Stimulated activated CD8-positive, alpha-beta memory T cell treated with anti-CD3 and anti-CD28 coated beads, Interleukin-4, amount 100 ng/mL, for 1 hour (primary cell): ENCODE measurements at regions not wholly inside any gene's neighbourhood (a gene's known extent, or its start where the extent isn't known, plus 50 kb on each side); places are given as distances from the start of the nearest gene placed in this dataset.

Experiments
- DNase-seq, 2 donors: peaks; one replicate each; pipeline ENCODE4 v3.0.0-alpha.2; 2020; ENCODE audit warnings: low read depth in 2 of 2, low spot score in 1 of 2

DNA sequence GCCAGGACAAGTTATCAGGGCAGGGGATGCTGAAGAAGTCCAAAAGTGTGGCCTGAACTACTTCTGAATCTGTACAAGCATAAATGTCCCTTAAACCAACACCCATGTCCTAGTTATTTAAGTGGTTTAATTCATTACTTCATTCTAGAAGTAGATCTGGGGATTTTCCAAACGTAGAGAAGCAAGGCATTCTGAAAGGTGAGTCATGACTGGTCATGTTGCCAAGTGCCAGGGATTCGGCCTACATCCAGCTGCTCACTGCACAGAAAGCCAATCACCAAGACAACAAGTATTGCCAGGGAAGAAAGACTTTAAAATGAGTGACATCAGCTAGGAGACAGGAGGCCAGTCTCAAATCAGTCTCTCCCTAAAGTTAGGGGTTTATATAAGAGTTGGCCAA is 396.6 kb downstream of the GABRB3 start:
- DNase-seq, result no peak

DNA sequence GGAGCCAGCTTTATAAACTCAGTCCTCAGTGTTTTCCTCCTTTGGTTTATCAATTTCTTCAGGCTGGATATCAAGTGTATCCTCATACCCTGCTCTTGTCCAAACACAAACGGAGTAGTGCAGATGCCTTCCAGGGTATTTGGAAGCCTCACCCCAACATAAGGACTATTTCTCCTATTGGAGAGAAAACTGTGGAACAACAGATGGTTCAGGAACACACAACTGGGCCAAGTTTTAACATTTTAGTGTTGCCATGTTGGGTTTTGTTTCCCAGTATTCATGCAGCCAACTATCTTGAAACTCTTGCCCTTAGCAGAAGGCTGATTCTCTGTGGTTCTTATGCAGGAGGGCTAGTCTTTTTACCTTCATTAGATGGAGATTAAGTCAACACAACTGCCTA is 398.1 kb downstream of the GABRB3 start:
- DNase-seq, result no peak

GRCh38 chr15:26372706-26373105 is 400.2 kb downstream of the GABRB3 start:
- DNase-seq, result no peak

DNA sequence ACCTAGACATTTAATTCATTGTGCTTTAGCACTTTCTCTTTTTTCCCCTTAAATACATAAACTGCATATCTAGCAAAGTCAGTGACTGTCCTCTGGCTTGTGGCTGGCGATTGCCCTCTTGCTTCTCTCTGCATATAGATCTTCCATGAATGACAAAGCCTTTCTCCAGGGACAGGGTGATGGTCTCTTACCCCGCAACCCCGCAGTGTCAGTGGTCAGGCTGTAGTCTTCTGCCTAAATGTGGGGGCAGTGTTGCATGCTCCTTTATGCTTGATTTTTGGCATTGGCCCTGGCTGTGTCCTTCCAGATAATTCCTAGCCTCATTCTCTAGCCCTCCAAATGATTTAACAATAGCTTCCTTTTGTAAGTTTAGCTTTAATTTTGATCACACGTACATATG is 407.8 kb downstream of the GABRB3 start:
- DNase-seq, result no peak

DNA sequence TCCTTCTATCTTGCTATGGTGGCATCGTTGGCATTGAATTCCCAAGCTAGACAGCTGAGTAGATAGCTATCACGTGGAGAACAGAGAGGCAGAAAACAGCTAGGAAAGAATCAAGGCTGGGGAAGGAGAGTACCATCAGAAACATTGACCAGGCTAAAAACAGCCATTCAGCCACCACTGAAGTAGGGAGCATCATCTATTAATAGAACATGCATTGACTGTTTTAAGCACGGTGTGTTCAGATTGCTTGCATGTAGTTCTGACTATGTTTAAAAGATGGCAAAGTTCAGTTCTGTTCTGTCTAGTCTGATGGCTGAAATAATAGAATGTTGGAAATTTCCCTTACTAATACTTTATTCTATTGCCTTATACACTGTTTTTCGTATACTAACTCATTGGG is 413.0 kb downstream of the GABRB3 start:
- no peak for DNase-seq

DNA sequence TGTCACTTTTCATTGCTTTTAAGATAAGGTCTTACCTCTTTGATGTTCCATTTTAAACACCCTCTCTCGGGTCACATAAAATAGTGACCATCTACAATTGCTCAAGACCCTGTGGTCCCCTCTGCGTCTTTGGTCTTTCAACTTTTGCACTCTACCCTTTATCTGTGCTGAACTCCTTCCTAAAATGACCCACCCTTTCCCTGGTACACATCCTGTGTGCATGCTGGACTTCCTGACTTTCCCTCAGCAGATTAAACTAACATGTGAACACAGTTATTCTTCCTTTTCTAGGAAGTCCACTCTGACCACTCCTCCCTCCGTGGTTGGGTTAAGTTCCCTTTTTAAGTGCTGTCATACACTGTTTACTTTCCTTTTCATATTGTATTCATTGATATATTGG is 414.2 kb downstream of the GABRB3 start:
- no peak for DNase-seq

GRCh38 chr15:26357653-26358052 is 415.2 kb downstream of the GABRB3 start:
- no peak for DNase-seq

- no peak for DNase-seq
Measured at GRCh38 chr15:26355472-26356074, 417.3 kb downstream of the GABRB3 start.

DNA sequence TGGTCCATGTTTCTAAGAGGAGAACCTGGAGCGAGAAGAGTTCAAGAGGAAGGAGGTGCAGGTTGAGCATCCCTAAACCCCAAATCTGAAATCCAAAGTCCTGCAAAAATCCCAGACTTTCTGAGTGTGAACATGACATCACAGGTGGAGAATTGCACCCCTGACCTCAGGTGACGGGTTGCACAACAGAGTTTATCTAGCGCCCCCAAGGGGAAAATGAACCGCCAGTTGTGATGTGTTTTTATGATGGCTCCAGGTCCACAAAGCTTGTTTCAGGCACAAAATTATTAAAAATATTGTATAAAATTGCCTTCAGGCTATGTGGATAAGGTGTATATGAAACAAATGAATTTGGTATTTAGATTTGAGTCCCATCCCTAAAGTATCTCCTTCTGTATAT is 420.0 kb downstream of the GABRB3 start:
- no peak for DNase-seq

DNA sequence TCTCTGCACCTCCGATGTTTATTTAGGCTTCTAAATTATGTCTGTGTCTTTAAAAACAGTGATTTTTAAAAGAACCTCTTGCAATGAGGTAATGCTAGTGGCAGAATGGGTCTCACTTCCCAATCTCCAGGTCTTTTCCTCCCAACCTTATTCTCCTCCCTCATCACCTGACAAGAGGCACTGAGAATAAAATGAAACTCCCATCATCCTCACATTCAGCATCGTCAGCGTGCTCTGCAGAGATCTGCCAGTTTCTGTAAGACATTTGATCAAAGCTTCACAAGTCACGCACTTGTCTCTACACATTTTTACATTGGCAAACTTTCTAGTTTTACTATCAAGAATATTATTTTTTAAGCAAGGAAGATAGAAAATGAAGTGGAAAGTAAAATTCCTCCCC is 420.5 kb downstream of the GABRB3 start:
- DNase-seq, result no peak

DNA sequence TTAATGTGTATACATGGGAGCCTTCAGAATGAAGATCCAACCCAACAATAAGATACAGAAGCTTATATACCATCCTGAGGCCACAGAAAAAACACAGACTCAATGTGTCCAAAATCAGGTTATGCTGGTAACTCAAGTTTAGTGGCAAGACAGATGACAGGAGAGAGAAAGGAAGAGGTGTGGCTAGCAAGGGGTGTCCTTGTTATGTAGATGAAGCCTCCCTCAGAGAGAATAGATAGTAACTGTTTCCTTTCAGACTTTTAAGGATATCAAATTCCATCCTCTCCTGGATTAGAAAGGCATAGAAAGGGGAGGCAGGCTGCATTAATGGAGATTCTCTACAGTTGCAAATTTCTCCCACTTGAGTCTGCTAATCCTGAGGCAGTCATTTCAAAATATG is 447.4 kb downstream of the GABRB3 start:
- no peak for DNase-seq

GRCh38 chr15:26323566-26323965 is 449.3 kb downstream of the GABRB3 start:
- DNase-seq, result no peak

DNA sequence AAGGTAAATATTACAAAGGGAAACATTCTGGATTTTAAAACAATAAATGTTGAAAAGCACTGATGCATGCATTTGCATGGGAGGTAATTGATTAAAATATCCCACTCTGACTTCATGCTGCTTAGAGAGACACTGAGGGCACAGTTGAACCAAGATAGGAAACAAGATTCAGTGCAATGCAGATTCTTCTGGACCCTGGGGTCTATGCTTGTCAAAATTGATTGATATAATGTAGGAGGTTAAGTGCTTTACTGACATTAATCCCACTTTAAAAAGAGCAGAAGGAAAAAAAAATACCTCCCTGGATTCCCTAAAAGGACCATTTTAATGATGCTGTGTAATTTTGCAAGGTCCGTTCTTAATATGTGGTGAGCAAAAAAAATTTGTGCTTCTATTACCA is 454.2 kb downstream of the GABRB3 start:
- no peak for DNase-seq

- no peak for DNase-seq
Measured at GRCh38 chr15:26314577-26314976, 451.4 kb upstream of the ATP10A start.

DNA sequence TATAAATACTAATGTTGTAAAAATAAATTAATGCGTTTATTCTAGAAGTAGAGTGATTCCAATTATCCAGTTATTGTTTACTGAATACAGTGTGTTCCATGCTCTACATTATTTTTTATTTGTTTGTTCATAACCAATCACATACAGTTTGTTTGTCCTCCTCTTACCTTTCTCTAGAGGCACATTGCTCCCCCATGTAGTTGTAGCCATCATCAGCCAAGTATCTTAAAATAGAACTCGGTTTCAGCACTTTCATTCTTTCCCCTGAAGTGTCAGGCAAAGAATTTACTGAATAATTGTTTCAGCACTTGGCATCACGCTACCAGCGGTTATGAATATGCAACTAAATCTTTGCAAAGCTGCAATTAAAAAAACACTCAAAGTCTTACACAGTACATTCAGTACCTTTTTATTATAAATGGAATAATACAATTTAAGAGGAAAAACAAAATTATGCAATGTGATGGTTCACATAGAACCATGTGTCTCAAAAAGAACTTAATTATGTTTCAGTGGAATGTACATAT is 448.6 kb upstream of the ATP10A start:
- DNase-seq, result no peak

- DNase-seq, result no peak
Measured at GRCh38 chr15:26298659-26299170, 435.6 kb upstream of the ATP10A start.

DNA sequence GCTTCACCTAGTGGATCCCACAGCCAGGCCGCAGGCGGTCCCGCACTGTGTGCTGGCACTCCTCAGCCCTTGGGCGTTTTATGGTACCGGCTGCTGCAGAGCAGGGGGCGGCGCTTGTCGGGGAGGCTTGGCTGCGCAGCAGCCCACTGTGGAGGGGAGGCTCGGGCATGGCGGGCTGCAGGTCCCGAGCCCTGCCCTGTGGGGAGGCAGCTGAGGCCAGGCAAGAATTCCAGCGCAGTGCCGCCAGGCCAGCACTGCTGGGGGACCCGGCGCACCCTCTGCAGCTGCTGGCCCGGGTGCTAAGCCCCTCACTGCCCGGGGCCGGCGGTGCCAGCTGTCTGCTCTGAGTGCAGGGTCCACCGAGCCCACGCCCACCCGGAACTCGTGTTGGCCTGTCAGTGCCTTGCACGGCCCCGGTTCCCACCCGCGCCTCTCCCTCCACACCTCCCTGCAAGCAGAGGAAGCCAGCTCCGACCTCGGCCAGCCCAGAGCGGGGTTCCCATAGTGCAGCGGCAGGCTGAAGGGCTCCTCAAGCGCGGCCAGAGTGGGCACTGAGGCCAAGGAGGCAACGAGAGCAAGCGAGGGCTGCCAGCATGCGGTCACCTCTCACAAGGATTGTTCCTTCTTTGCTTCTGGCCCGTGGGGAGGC is 435.0 kb upstream of the ATP10A start:
- DNase-seq, result no peak

- DNase-seq, result no peak
Measured at GRCh38 chr15:26295336-26296085, 432.4 kb upstream of the ATP10A start.

DNA sequence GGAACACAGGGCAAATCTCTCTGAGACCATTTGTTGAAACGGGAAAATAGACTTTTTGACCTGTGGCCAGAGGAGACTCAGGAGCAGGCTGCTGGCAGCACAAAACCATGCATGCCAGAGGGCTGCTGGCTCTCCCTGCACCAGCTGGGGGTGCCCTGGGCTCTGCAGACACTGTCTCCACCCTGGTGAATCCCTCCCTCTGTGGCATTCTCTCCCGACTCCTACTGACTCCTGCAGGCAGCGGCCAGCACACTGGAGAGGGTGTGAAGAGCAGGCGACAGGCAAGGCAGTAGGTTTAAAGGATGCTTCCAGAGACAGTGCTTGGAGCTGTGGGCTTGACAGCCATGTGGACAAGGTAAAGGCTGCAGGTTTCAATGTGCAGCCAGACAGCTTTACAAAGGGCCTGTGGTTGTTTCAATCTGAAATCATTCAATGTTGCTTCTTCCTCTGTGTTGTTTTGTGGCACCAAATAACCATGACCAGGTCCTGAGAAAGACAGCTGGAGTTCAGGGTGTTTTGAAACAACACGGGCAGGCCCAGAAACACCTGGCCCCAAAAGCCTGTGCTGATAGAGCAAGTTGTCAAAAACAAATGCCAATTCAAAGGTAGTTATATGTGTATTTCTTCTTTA is 431.0 kb upstream of the ATP10A start:
- DNase-seq, result no peak

GRCh38 chr15:26287381-26287780 is 424.3 kb upstream of the ATP10A start:
- DNase-seq, result no peak

DNA sequence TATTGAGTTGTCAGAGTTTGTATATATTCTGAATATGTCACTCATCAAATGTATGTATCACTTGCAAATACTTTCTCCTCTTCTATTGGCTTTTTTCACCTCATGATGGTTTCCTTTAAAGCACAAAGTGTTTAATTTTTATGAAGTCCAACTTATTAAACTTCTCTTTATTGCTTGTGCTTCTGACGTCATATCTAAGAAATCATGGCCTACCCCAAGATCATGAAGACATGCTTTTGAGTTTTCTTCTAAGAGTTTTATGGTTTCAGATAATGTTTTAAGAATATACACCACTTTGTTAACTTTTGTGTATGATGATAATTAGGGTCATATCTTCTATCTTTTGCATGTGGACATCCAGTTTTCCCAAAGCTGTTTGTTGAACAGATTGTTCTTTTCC is 417.2 kb upstream of the ATP10A start:
- no peak for DNase-seq

DNA sequence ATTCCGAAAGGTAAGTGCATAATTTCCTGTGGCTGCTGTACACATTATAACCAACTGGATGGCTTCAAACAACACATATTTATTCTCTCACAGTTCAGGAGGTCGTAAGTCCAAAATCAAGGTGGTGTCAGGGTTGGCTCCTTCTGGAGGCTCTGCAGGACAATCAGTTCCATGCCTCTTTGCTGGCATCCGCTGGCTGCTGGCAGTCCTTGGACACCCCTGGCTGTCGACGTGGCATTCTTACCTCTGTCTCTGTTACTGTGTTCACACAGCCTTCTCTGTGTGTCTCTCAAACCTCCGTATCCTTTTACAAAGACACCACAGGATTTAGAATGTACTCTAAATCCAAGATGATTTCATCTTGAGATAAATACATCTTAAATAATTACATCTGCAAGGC is 398.8 kb upstream of the ATP10A start:
- DNase-seq, result no peak
